MM.1S (cell line): ENCODE measurements at regions not wholly inside any gene's neighbourhood (a gene's known extent, or its start where the extent isn't known, plus 50 kb on each side); places are given as distances from the start of the nearest gene placed in this dataset.

Experiments
- EZH2phosphoT487 ChIP-seq: fragments of 300-600 bp; sonication (generic); IDR thresholded peaks from 2 replicates; pipeline ENCODE4 v1.6.1; 2018; ENCODE audit warnings: antibody characterized with exemption, low read length
- TF ChIP-seq, protein P1 (sequence below): fragments of 300-600 bp; sonication (generic); IDR thresholded peaks from 2 replicates; pipeline ENCODE4 v1.5.1; 2016; ENCODE audit warnings: antibody characterized with exemption, low read length, mixed read lengths

DNA sequence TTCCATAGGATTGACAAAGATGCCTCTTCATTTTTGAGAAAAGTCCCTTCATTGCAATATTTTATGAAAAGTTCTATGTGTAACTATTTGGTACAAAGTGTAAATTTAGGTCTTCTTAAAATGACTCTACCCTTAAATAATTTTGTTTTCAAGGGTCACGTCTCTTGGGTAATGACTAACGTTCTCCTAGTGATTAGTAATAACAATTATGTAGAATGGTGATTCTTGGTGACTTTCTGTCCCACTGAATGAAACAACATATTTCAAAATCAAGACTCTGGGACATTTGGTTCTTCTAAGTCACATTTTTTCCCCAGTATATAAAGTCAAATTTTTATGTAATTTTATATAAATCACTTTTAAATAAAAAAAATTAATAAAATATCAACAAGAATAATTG, 277.5 kb upstream of the ADAMTS5 start:
- TF ChIP-seq, protein P1, sequence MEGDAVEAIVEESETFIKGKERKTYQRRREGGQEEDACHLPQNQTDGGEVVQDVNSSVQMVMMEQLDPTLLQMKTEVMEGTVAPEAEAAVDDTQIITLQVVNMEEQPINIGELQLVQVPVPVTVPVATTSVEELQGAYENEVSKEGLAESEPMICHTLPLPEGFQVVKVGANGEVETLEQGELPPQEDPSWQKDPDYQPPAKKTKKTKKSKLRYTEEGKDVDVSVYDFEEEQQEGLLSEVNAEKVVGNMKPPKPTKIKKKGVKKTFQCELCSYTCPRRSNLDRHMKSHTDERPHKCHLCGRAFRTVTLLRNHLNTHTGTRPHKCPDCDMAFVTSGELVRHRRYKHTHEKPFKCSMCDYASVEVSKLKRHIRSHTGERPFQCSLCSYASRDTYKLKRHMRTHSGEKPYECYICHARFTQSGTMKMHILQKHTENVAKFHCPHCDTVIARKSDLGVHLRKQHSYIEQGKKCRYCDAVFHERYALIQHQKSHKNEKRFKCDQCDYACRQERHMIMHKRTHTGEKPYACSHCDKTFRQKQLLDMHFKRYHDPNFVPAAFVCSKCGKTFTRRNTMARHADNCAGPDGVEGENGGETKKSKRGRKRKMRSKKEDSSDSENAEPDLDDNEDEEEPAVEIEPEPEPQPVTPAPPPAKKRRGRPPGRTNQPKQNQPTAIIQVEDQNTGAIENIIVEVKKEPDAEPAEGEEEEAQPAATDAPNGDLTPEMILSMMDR, result no peak
- no peak for TF ChIP-seq EZH2phosphoT487
